Omental fat pad (tissue), 3 donors: ENCODE measurements at regions not wholly inside any gene's neighbourhood (a gene's known extent, or its start where the extent isn't known, plus 50 kb on each side); places are given as distances from the start of the nearest gene placed in this dataset.
"Not testable (repeated sequence)": the region's sequence is repeated elsewhere in the genome, so short reads cannot be mapped to it uniquely, and the experiment has no call there.

Source experiments
- ATAC-seq: fragments of 150-250 bp; one replicate; pipeline ENCODE4 v1.9.1; 2016; ENCODE audit warnings: mild to moderate bottlenecking, moderate library complexity; ENCODE audit not compliant: low FRiP score
- DNase-seq: peaks from one replicate; pipeline ENCODE4 v3.0.0-alpha.2; 2019; ENCODE audit warnings: low spot score
- CTCF ChIP-seq, 3 donors: fragments of 450-650 bp; IDR thresholded peaks; one replicate each; pipeline ENCODE4 v1.5.1; 2016 to 2017; ENCODE audit warnings: antibody characterized with exemption in 3 of 3, mild to moderate bottlenecking in 3 of 3, moderate library complexity in 2 of 3

- DNase-seq (no peak), ATAC-seq (no peak)
- no peak for TF ChIP-seq CTCF (IDR thresholded peaks at IDR 0.05)
Observed at GRCh38 chr1:213507472-213508223, 456.6 kb downstream of the RPS6KC1 start.

DNA sequence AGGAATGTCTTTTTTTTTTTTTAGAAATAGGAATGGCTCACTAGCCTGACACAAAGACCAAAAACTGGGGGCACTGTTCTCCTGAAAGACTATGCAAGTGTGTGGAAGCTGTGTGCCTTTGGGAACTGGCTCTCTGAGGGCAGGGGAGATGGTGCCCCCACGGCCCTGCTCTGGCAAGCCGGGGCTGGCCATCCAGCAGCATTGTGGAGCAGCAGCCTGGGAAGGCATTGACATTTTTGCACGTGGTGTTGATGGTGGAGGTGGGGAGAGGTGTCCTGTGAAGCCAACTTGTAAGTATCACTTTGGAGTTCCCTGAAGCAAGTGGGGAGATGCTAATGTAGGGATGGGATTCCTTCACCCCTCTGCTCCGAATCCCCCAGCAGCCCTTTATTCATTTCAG, 460.1 kb downstream of the RPS6KC1 start:
- TF ChIP-seq CTCF (IDR thresholded peaks at IDR 0.05), result no peak
- no peak for DNase-seq
- no peak for ATAC-seq

DNA sequence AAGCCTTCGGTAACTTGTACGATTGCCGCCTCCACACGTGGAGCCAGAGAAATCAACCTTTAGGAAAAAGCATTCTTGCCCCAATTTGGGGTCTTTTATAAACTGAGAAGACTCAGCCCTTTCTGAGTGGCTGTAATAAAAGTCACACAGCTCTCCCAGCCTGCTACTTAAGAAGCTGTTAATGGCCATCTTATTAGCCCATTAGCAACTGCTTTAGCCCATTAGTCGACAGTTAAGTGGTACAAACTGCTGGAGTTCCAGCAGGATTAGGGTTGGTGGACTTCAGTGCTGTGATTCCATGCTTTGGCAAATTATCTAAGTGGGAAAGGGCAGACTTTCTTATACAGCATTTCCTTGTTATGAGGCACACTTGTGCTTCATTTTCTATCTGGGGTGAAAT, 461.3 kb downstream of the RPS6KC1 start:
- ATAC-seq, result no peak
- DNase-seq, result no peak
- no peak for TF ChIP-seq CTCF (IDR thresholded peaks at IDR 0.05)

GRCh38 chr1:213513006-213513405, 462.0 kb downstream of the RPS6KC1 start:
- TF ChIP-seq CTCF (IDR thresholded peaks at IDR 0.05), result no peak
- ATAC-seq, result no peak
- DNase-seq, result no peak

GRCh38 chr1:213514408-213515179, 463.6 kb downstream of the RPS6KC1 start:
- DNase-seq, ATAC-seq: not testable (repeated sequence)

DNA sequence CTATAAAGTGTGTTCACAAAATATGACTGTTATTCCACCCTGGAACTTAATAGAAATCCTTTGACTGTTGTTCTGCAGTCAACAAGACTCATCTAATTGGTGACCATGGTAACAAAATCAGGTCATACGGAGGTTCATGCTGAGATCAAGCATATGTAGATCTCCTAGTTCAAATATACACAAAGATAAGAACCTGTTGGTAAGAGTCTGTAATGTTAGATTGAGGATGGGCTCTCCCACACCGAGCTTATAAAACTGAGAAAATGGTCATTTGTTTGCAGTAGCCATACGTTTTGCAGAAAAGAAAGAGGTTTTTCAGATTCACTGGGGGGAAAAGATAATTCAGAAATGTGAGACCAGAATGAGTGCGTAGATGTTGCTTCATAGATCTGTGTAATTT, 468.1 kb downstream of the RPS6KC1 start:
- ATAC-seq, result no peak
- no peak for TF ChIP-seq CTCF (IDR thresholded peaks at IDR 0.05)
- no peak for DNase-seq

- no peak for TF ChIP-seq CTCF (IDR thresholded peaks at IDR 0.05)
- no peak for ATAC-seq
Observed at GRCh38 chr1:213521206-213521605, 466.6 kb upstream of the PROX1 start.

More at GRCh38 chr1:213521206-213521605, 466.6 kb upstream of the PROX1 start:
- DNase-seq, result no peak
